LNCAP (cell line): ENCODE measurements at regions not wholly inside any gene's neighbourhood (a gene's known extent, or its start where the extent isn't known, plus 50 kb on each side); places are given as distances from the start of the nearest gene placed in this dataset.

Source experiments
- TF ChIP-seq, protein P1 (sequence below): fragments of 450-650 bp; IDR thresholded peaks from 2 replicates; pipeline ENCODE4 v1.5.1; 2017; ENCODE audit warnings: mild to moderate bottlenecking

GRCh38 chr10:36185097-36185496 lies 543.0 kb upstream of the FZD8 start:
- TF ChIP-seq, protein P1, sequence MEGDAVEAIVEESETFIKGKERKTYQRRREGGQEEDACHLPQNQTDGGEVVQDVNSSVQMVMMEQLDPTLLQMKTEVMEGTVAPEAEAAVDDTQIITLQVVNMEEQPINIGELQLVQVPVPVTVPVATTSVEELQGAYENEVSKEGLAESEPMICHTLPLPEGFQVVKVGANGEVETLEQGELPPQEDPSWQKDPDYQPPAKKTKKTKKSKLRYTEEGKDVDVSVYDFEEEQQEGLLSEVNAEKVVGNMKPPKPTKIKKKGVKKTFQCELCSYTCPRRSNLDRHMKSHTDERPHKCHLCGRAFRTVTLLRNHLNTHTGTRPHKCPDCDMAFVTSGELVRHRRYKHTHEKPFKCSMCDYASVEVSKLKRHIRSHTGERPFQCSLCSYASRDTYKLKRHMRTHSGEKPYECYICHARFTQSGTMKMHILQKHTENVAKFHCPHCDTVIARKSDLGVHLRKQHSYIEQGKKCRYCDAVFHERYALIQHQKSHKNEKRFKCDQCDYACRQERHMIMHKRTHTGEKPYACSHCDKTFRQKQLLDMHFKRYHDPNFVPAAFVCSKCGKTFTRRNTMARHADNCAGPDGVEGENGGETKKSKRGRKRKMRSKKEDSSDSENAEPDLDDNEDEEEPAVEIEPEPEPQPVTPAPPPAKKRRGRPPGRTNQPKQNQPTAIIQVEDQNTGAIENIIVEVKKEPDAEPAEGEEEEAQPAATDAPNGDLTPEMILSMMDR = no peak

GRCh38 chr10:36183726-36184125 lies 541.6 kb upstream of the FZD8 start:
- TF ChIP-seq, protein P1 = no peak

DNA sequence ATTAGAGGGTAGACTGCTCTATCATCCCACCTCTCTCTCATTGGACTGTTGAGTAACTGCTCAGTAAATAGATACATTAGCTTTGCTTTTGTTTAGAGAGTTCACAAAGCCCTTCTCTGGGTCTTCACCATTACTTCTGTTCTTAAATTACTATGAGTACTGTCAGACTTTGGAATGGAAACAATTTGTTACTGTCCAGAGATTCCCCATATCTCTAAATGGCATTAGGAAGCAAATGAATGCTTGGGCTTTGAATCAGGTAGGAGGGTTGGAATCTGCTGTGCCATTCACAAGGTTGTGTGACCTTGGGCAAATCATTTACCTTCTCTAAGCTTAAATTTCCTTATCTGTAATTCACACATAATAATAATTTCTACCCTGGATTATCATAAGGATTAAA lies 541.0 kb upstream of the FZD8 start:
- TF ChIP-seq, protein P1 = no peak

DNA sequence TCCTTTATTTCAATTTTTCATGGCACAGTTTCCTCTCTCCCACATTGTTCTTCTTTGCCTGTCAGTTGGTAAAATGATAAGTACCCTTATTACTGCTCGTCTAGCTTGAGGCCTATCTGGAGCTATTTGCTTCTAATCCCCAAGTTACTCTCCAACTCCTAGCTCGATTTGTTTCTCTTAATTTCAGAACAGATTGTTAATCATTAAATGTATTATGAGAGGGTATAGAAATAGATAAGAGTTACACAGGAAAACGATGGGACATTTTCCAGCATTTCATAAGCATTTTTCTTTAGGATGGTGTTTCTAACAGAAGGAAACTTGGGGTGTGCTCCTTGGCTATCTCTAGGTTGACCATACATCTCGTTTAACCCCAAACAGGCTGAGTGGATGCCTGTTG lies 540.5 kb upstream of the FZD8 start:
- TF ChIP-seq, protein P1 = no peak

GRCh38 chr10:36182179-36182566 lies 540.1 kb upstream of the FZD8 start:
- TF ChIP-seq, protein P1 = no peak

DNA sequence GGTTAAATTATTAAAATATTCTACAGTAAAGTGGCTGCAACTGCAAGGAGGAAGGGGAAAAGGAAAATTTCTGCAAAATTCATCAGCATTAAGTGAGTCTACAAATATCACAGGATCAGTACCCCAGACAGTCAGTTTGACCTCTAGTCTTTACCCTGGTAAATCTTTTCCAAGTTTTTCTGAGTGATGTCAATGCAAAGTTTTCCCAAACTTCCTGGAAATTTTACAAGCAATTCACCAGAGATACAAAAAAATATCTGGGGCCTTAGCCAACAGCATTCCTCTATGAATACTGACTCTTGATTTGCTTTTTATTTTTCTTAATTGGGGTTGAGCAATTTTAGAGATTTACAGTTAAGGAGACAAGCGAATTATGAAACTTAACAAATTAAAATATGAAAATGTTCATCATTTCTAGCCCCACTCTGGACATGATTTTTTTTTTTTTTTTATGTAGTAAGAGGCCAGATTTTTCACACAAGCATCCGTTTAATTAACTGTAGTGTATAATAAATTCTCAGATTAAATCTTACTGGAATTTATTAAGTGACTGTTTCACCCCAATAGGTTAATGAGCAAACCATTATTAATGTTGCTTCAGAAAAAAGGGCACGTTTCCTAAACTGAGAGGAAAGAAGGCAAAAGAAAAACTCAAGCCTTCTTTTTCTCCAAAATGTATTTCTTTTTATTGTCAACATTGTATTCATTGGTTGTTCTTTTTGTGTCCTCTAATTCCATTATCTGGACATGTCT lies 539.5 kb upstream of the FZD8 start:
- TF ChIP-seq, protein P1 = no peak

DNA sequence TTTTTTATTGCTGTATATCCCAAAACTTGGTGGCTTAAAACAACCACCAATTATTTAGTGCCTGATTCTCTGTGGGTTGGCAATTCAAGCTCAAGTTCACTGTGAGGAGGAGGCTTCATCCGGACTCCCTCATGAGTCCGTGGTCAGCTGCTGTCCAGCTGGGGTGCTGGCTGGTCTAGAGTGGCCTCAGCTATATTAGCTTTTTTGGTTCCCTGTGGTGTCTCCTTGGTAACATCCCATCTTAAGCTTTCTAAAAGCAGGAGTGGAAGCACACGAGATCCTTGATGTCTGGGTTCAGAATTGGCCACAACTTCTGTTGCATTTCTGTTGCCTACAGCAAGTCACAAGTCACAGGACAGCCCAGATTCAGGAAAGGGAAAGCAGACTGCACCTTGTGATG lies 536.5 kb upstream of the FZD8 start:
- TF ChIP-seq, protein P1 = no peak

DNA sequence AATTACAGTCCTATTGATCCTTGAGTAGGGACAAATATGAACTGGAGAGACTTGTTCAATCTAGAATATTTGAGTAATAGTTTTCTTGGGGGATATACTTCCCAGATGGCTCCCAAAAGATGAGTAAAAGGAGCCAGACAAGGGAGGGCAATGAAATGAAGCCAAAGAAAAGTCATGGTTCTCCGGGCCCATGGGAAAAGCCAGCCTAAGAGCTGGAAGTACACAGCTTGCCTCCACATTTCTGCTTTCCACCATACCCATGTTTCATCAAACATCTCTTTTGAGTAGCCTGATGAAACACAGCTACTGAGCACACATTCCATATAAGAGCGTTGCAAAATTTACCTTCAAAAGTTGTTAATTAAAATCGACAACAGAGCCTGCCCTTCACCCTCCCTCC lies 535.0 kb upstream of the FZD8 start:
- TF ChIP-seq, protein P1 = no peak
